Activated CD8-positive, alpha-beta memory T cell treated with anti-CD3 and anti-CD28 coated beads, Interleukin-2, amount 50 U/mL, for 48 hours (primary cell): ENCODE measurements at regions not wholly inside any gene's neighbourhood (a gene's known extent, or its start where the extent isn't known, plus 50 kb on each side); places are given as distances from the start of the nearest gene placed in this dataset.
"Not testable (repeated sequence)": the region's sequence is repeated elsewhere in the genome, so short reads cannot be mapped to it uniquely, and the experiment has no call there.

Experiments
- DNase-seq: peaks from one replicate; pipeline ENCODE4 v3.0.0-alpha.2; 2020

- no peak for DNase-seq
Observed at GRCh38 chr15:31606931-31607497, 280.4 kb downstream of the KLF13 start.

GRCh38 chr15:31607656-31608055 lies 281.0 kb downstream of the KLF13 start:
- DNase-seq = no peak

- DNase-seq = no peak
Observed at GRCh38 chr15:31609258-31609681, 282.6 kb downstream of the KLF13 start.

- no peak for DNase-seq
Observed at GRCh38 chr15:31609906-31610305, 283.3 kb downstream of the KLF13 start.

GRCh38 chr15:31615643-31616415 lies 289.2 kb downstream of the KLF13 start:
- DNase-seq = no peak

GRCh38 chr15:31623297-31623696 lies 296.7 kb downstream of the KLF13 start:
- DNase-seq = not testable (repeated sequence)

GRCh38 chr15:31624115-31624514 lies 297.5 kb downstream of the KLF13 start:
- DNase-seq = not testable (repeated sequence)

GRCh38 chr15:31635715-31636114 lies 309.1 kb downstream of the KLF13 start:
- DNase-seq = not testable (repeated sequence)

GRCh38 chr15:31636911-31637310 lies 310.3 kb downstream of the KLF13 start:
- DNase-seq = not testable (repeated sequence)

GRCh38 chr15:31643955-31644354 lies 317.3 kb downstream of the KLF13 start:
- not testable (repeated sequence) for DNase-seq

GRCh38 chr15:31644761-31645160 lies 318.1 kb downstream of the KLF13 start:
- DNase-seq = not testable (repeated sequence)

- not testable (repeated sequence) for DNase-seq
Observed at GRCh38 chr15:31647337-31647826, 320.7 kb downstream of the KLF13 start.

GRCh38 chr15:31649634-31650033 lies 323.0 kb downstream of the KLF13 start:
- not testable (repeated sequence) for DNase-seq

GRCh38 chr15:31650055-31650701 lies 323.5 kb downstream of the KLF13 start:
- peak; percentile 84 for DNase-seq

- not testable (repeated sequence) for DNase-seq
Observed at GRCh38 chr15:31656915-31657314, 330.3 kb downstream of the KLF13 start.

- DNase-seq = no peak
Observed at GRCh38 chr15:31660816-31661215, 334.2 kb downstream of the KLF13 start.

GRCh38 chr15:31665732-31666131 lies 339.1 kb downstream of the KLF13 start:
- DNase-seq = not testable (repeated sequence)

GRCh38 chr15:31669158-31669908 lies 342.7 kb downstream of the KLF13 start:
- not testable (repeated sequence) for DNase-seq

- DNase-seq = not testable (repeated sequence)
Observed at GRCh38 chr15:31673263-31673662, 346.6 kb downstream of the KLF13 start.

- not testable (repeated sequence) for DNase-seq
Observed at GRCh38 chr15:31681529-31682259, 348.6 kb upstream of the CHRNA7 start.

GRCh38 chr15:31687088-31687487 lies 343.2 kb upstream of the CHRNA7 start:
- DNase-seq = not testable (repeated sequence)

- not testable (repeated sequence) for DNase-seq
Observed at GRCh38 chr15:31696509-31696908, 333.8 kb upstream of the CHRNA7 start.
